HG03469 (cell line): ENCODE measurements at regions not wholly inside any gene's neighbourhood (a gene's known extent, or its start where the extent isn't known, plus 50 kb on each side); places are given as distances from the start of the nearest gene placed in this dataset.
"Not testable (repeated sequence)": the region's sequence is repeated elsewhere in the genome, so short reads cannot be mapped to it uniquely, and the experiment has no call there.

ENCODE experiments used
- ATAC-seq: cut with Tn5 transposase; IDR thresholded peaks from one replicate; pipeline ENCODE4 v1.9.1; 2021; ENCODE audit warnings: mild to moderate bottlenecking, moderate library complexity, moderate number of reproducible peaks; ENCODE audit not compliant: unreplicated experiment

GRCh38 chr12:87021400-87021799 lies 765.2 kb upstream of the MGAT4C start:
- ATAC-seq, result no peak

DNA sequence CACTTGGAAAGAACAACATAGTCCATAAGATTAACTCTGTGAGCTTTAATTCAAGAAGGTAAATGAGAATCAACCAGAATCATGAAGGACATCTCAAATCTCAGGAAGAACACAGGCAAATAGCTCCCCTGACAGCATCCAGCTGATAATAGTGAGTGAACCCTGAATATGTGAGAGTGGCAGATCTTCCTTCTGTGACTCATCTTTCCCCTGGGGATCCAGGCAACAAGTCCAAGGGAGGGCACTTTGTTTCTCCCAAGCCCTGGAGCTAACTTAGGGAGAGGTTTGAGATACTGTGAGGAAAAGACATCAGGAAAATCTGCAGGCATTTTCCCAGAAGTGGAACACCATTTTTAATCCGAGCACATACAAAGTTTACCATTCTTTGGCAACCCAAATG lies 763.9 kb upstream of the MGAT4C start:
- no peak for ATAC-seq

DNA sequence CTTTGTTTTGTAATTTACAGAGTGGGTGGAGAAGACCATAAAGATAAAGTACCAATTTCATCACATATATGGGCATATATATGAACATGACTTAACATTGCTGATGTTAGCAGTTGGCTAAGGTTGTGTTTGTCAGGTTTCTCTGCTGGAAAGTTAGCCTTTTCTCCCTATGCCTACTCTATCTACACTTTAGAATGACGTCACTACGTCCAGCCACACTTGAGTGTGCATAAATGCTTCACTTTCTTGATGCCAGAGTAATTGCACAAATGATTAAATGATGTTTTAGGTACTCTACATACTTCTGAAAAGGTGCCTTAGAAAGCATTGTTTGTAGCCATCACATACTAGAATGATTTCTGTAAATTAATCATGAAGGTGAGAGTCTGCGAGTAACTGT lies 759.2 kb upstream of the MGAT4C start:
- ATAC-seq, result no peak

- ATAC-seq, result no peak
Observed at GRCh38 chr12:87008785-87009384, 752.7 kb upstream of the MGAT4C start.

DNA sequence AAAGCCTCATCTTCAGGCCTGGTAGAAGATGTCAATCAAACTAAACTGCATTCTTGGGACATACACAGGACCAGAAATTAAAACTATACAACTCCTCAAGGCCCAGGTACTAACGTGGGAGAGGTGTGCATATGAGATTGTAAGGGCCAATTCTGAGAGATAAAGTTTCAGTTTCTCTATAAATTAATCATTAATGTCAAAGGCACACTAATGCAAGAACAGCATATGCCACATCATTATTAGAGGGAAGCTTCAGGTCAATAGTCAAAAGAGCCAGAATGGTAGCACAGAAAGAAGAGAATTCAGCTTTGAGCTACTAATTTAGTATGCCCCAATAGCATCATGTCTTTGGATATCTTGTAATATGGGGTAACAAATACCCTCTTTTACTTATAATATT lies 744.9 kb upstream of the MGAT4C start:
- ATAC-seq, result no peak

- no peak for ATAC-seq
Observed at GRCh38 chr12:86985298-86985697, 729.1 kb upstream of the MGAT4C start.

- ATAC-seq, result not testable (repeated sequence)
Observed at GRCh38 chr12:86970595-86970994, 714.4 kb upstream of the MGAT4C start.

DNA sequence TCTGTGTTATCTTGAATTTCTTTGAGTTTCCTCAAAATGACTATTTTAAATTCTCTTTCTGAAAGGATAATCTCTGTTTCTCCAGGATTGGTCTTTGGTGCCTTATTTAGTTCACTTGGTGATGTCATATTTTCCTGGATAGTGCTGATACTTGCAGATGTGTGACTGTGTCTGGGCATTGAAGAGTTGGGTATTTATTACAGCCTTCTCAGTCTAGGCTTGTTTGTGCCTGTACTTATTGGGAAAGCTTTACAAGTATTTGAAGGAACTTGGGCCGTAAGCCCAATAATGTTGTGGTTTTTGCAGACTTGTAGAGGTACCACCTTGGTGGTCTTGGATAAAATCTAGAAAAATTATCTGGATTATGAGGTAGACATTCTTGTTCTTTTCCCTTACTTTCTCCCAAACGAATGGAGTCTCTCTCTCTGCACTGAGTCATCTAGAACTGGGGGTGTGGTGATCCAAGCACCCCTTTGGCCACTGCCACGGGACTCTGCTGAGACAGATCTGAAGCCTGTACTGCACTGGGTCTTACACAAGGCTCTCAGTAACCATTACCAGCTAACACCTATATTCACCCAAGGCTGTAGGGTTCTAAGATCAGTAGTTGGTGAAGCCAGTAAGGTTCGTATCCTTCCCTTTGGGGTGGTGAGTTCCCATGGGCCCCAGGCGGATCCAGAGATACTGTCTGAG lies 703.7 kb upstream of the MGAT4C start:
- ATAC-seq, result no peak

GRCh38 chr12:86950444-86950843 lies 694.3 kb upstream of the MGAT4C start:
- ATAC-seq, result no peak

DNA sequence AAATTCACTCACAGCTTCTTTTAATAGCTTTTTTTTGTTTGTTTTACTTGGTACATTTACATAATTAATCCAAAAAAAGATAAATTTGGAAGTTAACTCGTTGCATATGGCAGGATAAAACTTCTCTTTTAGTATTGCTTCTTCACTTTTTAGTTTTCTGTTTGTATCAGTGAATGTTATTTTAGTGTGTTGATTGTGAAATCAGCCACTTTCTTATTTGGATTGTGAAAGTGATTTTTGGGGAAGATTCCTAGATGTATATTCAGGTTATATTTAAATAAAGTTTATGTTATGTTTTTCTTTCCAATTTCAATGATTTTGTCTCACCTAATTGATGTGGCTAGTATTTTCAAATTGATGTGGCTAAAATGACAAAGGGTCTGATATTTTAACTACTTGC lies 693.9 kb upstream of the MGAT4C start:
- ATAC-seq, result no peak

- no peak for ATAC-seq
Observed at GRCh38 chr12:86948851-86949250, 692.7 kb upstream of the MGAT4C start.

DNA sequence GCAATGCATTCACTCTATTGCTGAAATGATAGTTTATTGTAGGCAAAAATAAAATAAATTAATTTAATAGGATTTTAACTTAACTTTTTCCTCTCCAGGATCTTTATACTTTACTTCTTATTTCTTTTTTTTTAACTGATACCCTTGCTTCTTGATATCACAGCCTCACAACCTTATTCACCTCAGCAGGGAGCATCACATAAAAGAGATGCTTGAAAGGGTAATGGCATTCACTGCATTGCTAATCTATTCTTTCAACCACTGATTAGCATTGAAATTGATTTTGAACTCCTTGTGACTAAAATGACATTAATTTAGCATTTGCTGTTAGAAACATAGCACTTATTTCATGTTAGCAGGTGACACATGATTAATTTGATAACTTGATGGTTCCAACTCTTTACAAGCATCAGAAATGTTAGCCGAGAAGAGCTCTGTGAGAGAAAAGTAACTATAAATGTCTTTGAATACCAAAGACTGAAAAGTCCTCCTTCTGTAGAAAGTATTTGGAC lies 689.5 kb upstream of the MGAT4C start:
- ATAC-seq, result no peak

GRCh38 chr12:86944197-86944819 lies 688.1 kb upstream of the MGAT4C start:
- ATAC-seq, result not testable (repeated sequence)

- no peak for ATAC-seq
Observed at GRCh38 chr12:86931714-86932113, 675.5 kb upstream of the MGAT4C start.

DNA sequence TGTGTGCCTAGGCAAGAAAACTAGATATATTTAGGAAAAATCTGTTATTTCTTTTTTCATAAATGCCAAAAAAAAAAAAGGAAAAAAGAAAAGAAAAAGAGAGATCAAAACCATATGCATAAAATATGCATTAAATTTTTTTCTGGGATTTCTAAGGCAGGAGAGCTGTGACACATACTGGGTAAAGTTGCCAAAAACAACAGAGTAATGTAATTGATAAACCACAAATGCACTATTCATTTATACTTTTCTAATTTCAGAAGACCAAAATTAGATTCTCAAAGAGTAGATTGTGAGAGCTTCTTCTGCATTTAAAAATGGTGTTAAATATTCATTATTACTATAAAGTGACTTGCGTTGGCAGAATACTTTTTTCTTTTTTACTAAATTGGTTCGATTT lies 673.8 kb upstream of the MGAT4C start:
- ATAC-seq, result no peak

- ATAC-seq, result no peak
Observed at GRCh38 chr12:86917121-86917520, 660.9 kb upstream of the MGAT4C start.

DNA sequence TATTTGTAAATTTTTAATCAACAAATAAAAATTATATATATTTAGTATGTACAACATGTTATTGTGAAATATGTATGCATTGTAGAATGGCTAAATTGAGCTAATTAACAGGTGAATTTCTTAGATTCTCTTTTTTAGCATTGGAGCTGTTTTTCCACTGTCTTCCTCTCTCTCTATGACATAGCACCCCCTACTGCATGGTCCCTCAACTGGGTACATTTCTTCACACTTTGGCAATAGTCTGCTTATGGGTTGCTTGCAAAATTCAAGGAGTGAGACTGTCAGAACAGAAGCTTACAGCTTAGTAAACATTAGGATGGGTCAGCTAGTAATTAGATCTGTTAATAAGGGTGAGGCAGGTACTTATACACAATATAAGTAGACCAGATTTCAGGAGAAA lies 658.5 kb upstream of the MGAT4C start:
- ATAC-seq, result no peak

DNA sequence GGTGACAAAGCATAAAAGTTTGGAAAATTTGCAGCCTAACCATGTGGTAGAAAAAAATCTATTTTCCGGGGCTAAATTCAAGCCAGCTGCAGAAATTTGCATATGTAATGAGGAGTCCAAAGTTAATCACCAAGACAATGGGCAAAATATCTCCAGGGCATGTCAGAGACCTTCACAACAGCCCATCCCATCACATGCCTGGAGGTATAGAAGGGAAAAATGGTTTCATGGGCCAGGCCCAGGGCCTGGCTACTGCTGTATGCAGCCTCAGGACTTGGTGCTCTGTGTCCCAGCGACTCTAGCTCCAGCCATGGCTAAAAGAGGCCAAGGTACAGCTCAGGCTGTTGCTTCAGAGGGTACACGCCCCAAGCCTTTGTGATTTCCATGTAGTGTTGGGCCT lies 655.8 kb upstream of the MGAT4C start:
- no peak for ATAC-seq

DNA sequence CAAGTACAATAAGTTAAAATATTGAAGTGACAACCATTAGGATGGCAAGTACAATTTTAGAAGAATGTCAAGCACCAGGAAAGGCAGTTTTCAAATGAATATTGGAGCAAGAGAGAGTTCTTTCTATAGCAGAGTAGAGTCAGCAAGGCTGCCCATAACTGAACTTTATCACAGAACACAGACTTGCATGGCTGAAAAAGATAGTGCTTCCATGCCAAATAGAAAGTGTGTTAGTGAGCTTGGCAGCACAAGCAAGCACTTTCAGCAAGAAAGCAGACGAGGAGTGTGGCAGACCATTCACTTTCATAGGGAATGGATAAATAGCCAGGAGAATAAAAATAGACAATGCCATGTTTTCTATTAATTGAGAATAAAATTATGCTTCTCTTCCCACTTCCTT lies 647.0 kb upstream of the MGAT4C start:
- ATAC-seq, result no peak

GRCh38 chr12:86860776-86861175 lies 604.6 kb upstream of the MGAT4C start:
- ATAC-seq, result no peak

DNA sequence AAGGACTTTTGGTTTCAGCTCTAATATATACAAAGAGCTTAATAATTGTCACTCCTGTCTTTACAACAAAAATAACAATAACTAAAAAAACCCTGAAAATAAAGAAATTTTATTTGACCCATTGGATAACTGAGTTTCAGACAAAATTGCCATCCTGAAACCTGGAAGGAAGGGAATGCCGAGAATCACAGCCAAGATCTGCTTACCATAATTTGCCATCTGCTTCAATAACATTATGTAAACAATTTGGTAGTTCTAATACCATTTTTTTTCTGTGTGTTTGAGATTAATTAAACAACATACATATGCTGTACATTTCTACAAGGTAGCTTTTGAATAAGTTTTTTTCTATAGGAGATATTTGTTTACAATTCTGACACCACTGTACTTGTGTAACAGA lies 596.3 kb upstream of the MGAT4C start:
- ATAC-seq, result no peak

DNA sequence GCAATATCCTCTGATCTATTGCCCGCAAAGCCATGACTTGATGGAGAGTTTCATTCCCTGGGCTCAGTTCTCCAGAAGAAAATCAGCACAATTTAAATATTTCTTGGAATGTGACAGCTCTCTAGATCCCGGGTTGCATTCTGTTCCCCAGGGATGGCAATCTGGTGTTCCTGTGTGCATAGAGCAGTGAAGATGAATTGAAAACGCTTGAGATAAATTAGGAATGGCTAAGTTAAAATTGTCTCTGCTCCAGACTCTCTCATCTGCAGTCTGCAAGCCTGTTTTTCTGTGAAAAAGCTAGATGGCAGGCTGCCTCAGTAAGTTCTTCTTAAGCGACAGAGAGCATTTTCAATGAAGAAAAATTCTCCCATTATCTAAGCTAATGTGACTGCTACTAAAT lies 582.5 kb upstream of the MGAT4C start:
- ATAC-seq, result no peak
